ENCODE measurements at regions not wholly inside any gene's neighbourhood (a gene's known extent, or its start where the extent isn't known, plus 50 kb on each side); places are given as distances from the start of the nearest gene placed in this dataset.

DNA sequence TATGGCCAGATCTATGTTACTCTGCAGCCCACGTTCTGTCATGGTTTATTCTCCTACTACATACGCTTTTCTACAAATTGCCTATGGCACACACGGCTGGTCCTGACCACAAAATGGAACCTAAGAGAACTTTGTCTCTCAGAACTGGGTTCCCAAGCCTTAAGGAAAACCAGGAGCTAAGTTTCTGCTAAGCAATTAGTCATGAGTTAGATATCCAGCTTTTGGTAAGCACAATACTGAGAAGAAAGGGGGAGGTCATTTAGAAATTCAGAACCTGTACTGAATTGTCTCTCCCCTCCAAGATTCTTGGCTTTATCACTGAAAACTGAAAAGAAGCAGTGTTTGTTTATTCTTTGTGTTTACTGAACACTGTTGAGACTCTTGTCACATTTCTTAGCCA, 283.5 kb upstream of the TANK start:
- FAIRE-seq (no peak), DNase-seq (ENCODE audit: low read depth) (peak; percentile 16)
- Histone ChIP-seq H3K4me2 (ENCODE audit: low read length) (no peak overlapping the region), H3K79me2 (ENCODE audit: insufficient read depth, low read length) (no peaks in the 10 kb centered on the region), H3K4me1 (ENCODE audit: insufficient read depth, low read length) (no peaks in the 10 kb centered on the region), H3K4me3 (ENCODE audit: insufficient read depth, low read depth, low read length) (no peak overlapping the region), H3K27ac (ENCODE audit: low read depth, low read length) (no peak overlapping the region), H3K36me3 (ENCODE audit: insufficient read depth, low read length) (no peaks in the 10 kb centered on the region), H3K9ac (ENCODE audit: low read length) (no peak overlapping the region), H3K27me3 (ENCODE audit: insufficient read depth, low read length) (no peaks in the 10 kb centered on the region), H2AFZ (ENCODE audit: low read depth, low read length) (no peak overlapping the region), H4K20me1 (ENCODE audit: insufficient read depth, low read length) (no peaks in the 10 kb centered on the region), H3K9me3 (ENCODE audit: insufficient read depth, low read depth, low read length) (no peaks in the 10 kb centered on the region)
- TF ChIP-seq, protein P1, sequence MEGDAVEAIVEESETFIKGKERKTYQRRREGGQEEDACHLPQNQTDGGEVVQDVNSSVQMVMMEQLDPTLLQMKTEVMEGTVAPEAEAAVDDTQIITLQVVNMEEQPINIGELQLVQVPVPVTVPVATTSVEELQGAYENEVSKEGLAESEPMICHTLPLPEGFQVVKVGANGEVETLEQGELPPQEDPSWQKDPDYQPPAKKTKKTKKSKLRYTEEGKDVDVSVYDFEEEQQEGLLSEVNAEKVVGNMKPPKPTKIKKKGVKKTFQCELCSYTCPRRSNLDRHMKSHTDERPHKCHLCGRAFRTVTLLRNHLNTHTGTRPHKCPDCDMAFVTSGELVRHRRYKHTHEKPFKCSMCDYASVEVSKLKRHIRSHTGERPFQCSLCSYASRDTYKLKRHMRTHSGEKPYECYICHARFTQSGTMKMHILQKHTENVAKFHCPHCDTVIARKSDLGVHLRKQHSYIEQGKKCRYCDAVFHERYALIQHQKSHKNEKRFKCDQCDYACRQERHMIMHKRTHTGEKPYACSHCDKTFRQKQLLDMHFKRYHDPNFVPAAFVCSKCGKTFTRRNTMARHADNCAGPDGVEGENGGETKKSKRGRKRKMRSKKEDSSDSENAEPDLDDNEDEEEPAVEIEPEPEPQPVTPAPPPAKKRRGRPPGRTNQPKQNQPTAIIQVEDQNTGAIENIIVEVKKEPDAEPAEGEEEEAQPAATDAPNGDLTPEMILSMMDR (IDR thresholded peaks at IDR 0.05; ENCODE audit: insufficient read depth, low read depth, low read length): no peak
- TF ChIP-seq EZH2 (IDR thresholded peaks at IDR 0.05; ENCODE audit: insufficient read depth, low read length): no peak
- no peaks in the 10 kb centered on the region for H3K27me3 Mint-ChIP-seq (ENCODE audit: low read depth, unreplicated experiment)
- no peak overlapping the region for H3K27ac Mint-ChIP-seq (ENCODE audit: unreplicated experiment)
- H3K36me3 Mint-ChIP-seq (ENCODE audit: low read depth, unreplicated experiment): no peaks in the 10 kb centered on the region
- H3K4me1 Mint-ChIP-seq (ENCODE audit: low read depth, unreplicated experiment): peaks cover 6% of the 10 kb centered on the region
- H3K4me3 Mint-ChIP-seq (ENCODE audit: unreplicated experiment): no peak overlapping the region
- no peaks in the 10 kb centered on the region for H3K9me3 Mint-ChIP-seq (ENCODE audit: unreplicated experiment)

DNA sequence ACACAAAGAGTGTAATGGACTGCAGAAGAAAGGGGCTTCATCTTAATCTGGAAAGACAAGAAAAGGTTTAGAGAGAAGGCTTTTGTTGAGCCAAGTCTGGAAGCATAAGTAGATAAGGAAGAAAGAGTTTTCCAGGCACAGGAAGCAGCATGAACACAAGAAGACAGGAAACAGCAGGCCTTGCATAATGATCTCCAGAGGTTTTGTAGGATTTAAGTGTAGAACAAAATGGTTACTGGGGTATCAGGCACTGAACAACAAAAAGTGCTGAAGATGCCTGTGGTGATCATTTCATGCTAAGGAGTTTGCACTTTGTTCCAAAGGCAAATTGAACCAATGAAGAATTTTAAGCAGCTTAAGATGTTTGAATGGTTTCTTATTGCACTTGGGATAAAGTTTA, 281.6 kb upstream of the TANK start:
- FAIRE-seq (no peak), DNase-seq (ENCODE audit: low read depth) (no peak)
- Histone ChIP-seq H2AFZ (ENCODE audit: low read depth, low read length) (no peak overlapping the region), H3K36me3 (ENCODE audit: insufficient read depth, low read length) (no peaks in the 10 kb centered on the region), H3K4me2 (ENCODE audit: low read length) (no peak overlapping the region), H3K4me1 (ENCODE audit: insufficient read depth, low read length) (no peaks in the 10 kb centered on the region), H3K4me3 (ENCODE audit: insufficient read depth, low read depth, low read length) (no peak overlapping the region), H3K27me3 (ENCODE audit: insufficient read depth, low read length) (no peaks in the 10 kb centered on the region), H3K79me2 (ENCODE audit: insufficient read depth, low read length) (no peaks in the 10 kb centered on the region), H3K9me3 (ENCODE audit: insufficient read depth, low read depth, low read length) (no peaks in the 10 kb centered on the region), H4K20me1 (ENCODE audit: insufficient read depth, low read length) (no peaks in the 10 kb centered on the region), H3K9ac (ENCODE audit: low read length) (no peak overlapping the region), H3K27ac (ENCODE audit: low read depth, low read length) (no peak overlapping the region)
- Mint-ChIP-seq H3K27ac (ENCODE audit: unreplicated experiment) (no peak overlapping the region), H3K27me3 (ENCODE audit: low read depth, unreplicated experiment) (no peaks in the 10 kb centered on the region), H3K4me1 (ENCODE audit: low read depth, unreplicated experiment) (peaks cover 6% of the 10 kb centered on the region), H3K36me3 (ENCODE audit: low read depth, unreplicated experiment) (no peaks in the 10 kb centered on the region), H3K4me3 (ENCODE audit: unreplicated experiment) (no peak overlapping the region), H3K9me3 (ENCODE audit: unreplicated experiment) (no peaks in the 10 kb centered on the region)
- no peak for TF ChIP-seq EZH2 (IDR thresholded peaks at IDR 0.05; ENCODE audit: insufficient read depth, low read length)
- TF ChIP-seq, protein P1 (IDR thresholded peaks at IDR 0.05; ENCODE audit: insufficient read depth, low read depth, low read length): no peak

DNA sequence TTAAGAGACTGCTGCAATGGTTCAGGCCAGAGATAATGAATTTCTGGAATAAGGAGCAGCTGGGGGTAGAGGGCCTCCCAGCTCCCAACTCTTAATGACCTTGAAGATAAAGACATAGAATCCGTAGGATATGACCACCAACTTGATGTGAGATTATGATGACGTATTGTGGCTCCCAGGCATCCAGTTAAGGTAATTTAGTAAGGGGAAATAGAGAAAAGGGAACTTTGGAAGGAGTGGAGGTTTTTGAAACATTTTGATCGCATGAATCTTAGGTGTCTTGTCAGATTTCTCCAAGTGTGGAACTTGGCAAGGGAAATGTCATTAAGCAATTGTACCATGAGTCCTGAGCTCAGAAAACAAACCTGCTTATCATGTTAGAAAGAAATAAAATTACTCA, 277.3 kb upstream of the TANK start:
- TF ChIP-seq, protein P1 (IDR thresholded peaks at IDR 0.05; ENCODE audit: insufficient read depth, low read depth, low read length): no peak
- no peak for TF ChIP-seq EZH2 (IDR thresholded peaks at IDR 0.05; ENCODE audit: insufficient read depth, low read length)
- H3K27ac Mint-ChIP-seq (ENCODE audit: unreplicated experiment): no peak overlapping the region
- Histone ChIP-seq H4K20me1 (ENCODE audit: insufficient read depth, low read length) (no peaks in the 10 kb centered on the region), H3K27me3 (ENCODE audit: insufficient read depth, low read length) (no peaks in the 10 kb centered on the region), H3K9ac (ENCODE audit: low read length) (no peak overlapping the region), H3K4me2 (ENCODE audit: low read length) (no peak overlapping the region), H2AFZ (ENCODE audit: low read depth, low read length) (no peak overlapping the region), H3K4me3 (ENCODE audit: insufficient read depth, low read depth, low read length) (no peak overlapping the region), H3K27ac (ENCODE audit: low read depth, low read length) (no peak overlapping the region), H3K79me2 (ENCODE audit: insufficient read depth, low read length) (no peaks in the 10 kb centered on the region), H3K9me3 (ENCODE audit: insufficient read depth, low read depth, low read length) (no peaks in the 10 kb centered on the region), H3K4me1 (ENCODE audit: insufficient read depth, low read length) (no peaks in the 10 kb centered on the region), H3K36me3 (ENCODE audit: insufficient read depth, low read length) (no peaks in the 10 kb centered on the region)
- no peaks in the 10 kb centered on the region for H3K9me3 Mint-ChIP-seq (ENCODE audit: unreplicated experiment)
- H3K36me3 Mint-ChIP-seq (ENCODE audit: low read depth, unreplicated experiment): no peaks in the 10 kb centered on the region
- no peak for FAIRE-seq
- H3K27me3 Mint-ChIP-seq (ENCODE audit: low read depth, unreplicated experiment): no peaks in the 10 kb centered on the region
- no peak overlapping the region for H3K4me3 Mint-ChIP-seq (ENCODE audit: unreplicated experiment)
- H3K4me1 Mint-ChIP-seq (ENCODE audit: low read depth, unreplicated experiment): peaks cover 2% of the 10 kb centered on the region
- DNase-seq (ENCODE audit: low read depth): no peak

Measured in astrocyte (in vitro differentiated cells and primary cell).